WERI-Rb-1 (cell line): ENCODE measurements at regions not wholly inside any gene's neighbourhood (a gene's known extent, or its start where the extent isn't known, plus 50 kb on each side); places are given as distances from the start of the nearest gene placed in this dataset.
A peak's percentile ranks its signal among the peaks of the same experiment; 100 is the strongest.

Experiments
- DNase-seq: peaks from one replicate; pipeline ENCODE4 v3.0.0-alpha.2; 2020
- H3K27ac ChIP-seq: fragments of 250-450 bp; sonication (Bioruptor Pico); 2 replicates; pipeline ENCODE4 v1.5.1; 2020; ENCODE audit warnings: mild to moderate bottlenecking, moderate library complexity
- H3K27me3 ChIP-seq: fragments of 250-450 bp; sonication (Bioruptor Pico); 2 replicates; pipeline ENCODE4 v1.5.1; 2021; ENCODE audit warnings: mild to moderate bottlenecking, low read depth, moderate library complexity; ENCODE audit not compliant: insufficient read depth, severe bottlenecking
- H3K36me3 ChIP-seq: fragments of 250-450 bp; sonication (Bioruptor Pico); 2 replicates; pipeline ENCODE4 v1.5.1; 2020; ENCODE audit warnings: mild to moderate bottlenecking, moderate library complexity
- H3K4me3 ChIP-seq: 2 replicates; pipeline ENCODE4 v1.5.1; 2011; ENCODE audit warnings: low read depth, mild to moderate bottlenecking, control low read depth, low read length
- H3K9me3 ChIP-seq: fragments of 250-450 bp; sonication (Bioruptor Pico); 2 replicates; pipeline ENCODE4 v1.5.1; 2021; ENCODE audit warnings: mild to moderate bottlenecking, moderate library complexity; ENCODE audit not compliant: severe bottlenecking
- TF ChIP-seq, protein P1 (sequence below): IDR thresholded peaks from 2 replicates; pipeline ENCODE4 v1.5.1; 2011; ENCODE audit warnings: low read depth, mild to moderate bottlenecking, control low read depth, inconsistent platforms, low read length

- TF ChIP-seq, protein P1, sequence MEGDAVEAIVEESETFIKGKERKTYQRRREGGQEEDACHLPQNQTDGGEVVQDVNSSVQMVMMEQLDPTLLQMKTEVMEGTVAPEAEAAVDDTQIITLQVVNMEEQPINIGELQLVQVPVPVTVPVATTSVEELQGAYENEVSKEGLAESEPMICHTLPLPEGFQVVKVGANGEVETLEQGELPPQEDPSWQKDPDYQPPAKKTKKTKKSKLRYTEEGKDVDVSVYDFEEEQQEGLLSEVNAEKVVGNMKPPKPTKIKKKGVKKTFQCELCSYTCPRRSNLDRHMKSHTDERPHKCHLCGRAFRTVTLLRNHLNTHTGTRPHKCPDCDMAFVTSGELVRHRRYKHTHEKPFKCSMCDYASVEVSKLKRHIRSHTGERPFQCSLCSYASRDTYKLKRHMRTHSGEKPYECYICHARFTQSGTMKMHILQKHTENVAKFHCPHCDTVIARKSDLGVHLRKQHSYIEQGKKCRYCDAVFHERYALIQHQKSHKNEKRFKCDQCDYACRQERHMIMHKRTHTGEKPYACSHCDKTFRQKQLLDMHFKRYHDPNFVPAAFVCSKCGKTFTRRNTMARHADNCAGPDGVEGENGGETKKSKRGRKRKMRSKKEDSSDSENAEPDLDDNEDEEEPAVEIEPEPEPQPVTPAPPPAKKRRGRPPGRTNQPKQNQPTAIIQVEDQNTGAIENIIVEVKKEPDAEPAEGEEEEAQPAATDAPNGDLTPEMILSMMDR = no peak
These were observed 1356.2 kb downstream of the MAT2B start for GRCh38 chr5:164861610-164862009.

GRCh38 chr5:164868761-164869160 is 1363.3 kb downstream of the MAT2B start:
- peak; percentile 23 for DNase-seq
- no peak overlapping the region for H3K4me3 ChIP-seq

More at GRCh38 chr5:164861610-164862009, 1356.2 kb downstream of the MAT2B start:
- H3K27ac ChIP-seq = peak overlapping the region; percentile 77
- DNase-seq = no peak
- no peaks in the 10 kb centered on the region for H3K9me3 ChIP-seq
- no peaks in the 10 kb centered on the region for H3K27me3 ChIP-seq
- no peaks in the 10 kb centered on the region for H3K36me3 ChIP-seq
- H3K4me3 ChIP-seq = no peak overlapping the region

DNA sequence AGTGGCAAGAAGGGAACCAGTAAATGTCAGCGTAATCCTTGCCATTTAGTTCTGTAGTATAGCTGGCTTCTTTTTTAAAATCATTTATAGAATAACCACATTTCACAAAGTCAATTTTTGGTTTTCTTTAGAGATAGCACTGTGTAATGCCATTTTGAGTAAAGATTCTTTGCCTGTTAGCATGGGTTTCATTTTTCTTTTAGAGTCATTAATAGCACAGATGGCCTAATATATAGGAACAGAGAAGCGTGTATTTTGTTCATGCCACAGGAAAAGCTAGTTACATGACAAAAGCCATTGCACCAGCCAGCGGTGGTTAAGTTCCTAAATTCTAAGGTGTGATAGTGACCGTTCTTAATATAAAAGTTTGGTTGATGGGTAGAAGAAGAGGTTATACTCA is 1363.9 kb downstream of the MAT2B start:
- H3K27ac ChIP-seq = no peak overlapping the region
- no peak for DNase-seq
- TF ChIP-seq, protein P1 = no peak
- H3K9me3 ChIP-seq = no peaks in the 10 kb centered on the region
- H3K4me3 ChIP-seq = no peak overlapping the region
- H3K27me3 ChIP-seq = no peaks in the 10 kb centered on the region
- no peaks in the 10 kb centered on the region for H3K36me3 ChIP-seq

More at GRCh38 chr5:164868761-164869160, 1363.3 kb downstream of the MAT2B start:
- no peaks in the 10 kb centered on the region for H3K9me3 ChIP-seq
- no peaks in the 10 kb centered on the region for H3K27me3 ChIP-seq
- TF ChIP-seq, protein P1 = no peak
- no peaks in the 10 kb centered on the region for H3K36me3 ChIP-seq
- H3K27ac ChIP-seq = no peak overlapping the region

DNA sequence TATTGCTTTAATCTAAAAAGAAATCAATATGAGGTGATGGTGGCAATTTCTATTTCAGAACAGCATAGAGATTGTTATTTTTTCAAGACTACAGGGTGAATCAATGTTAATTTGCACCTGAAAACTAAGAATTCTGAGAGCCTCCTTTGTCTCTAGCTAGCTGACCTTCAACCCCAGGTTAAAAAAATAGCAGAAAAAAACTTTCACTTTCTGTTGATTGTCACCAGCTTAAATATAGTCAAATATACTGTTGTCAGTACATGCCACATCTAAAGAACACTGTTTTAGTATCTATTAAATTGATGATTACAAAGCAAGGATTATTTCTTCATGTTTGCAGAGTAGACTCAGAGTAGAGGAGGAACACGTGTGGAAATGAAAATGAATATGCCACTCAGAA is 1371.4 kb downstream of the MAT2B start:
- no peaks in the 10 kb centered on the region for H3K9me3 ChIP-seq
- H3K27ac ChIP-seq = no peak overlapping the region
- no peaks in the 10 kb centered on the region for H3K27me3 ChIP-seq
- H3K36me3 ChIP-seq = no peaks in the 10 kb centered on the region
- TF ChIP-seq, protein P1 = no peak
- no peak overlapping the region for H3K4me3 ChIP-seq
- DNase-seq = no peak

DNA sequence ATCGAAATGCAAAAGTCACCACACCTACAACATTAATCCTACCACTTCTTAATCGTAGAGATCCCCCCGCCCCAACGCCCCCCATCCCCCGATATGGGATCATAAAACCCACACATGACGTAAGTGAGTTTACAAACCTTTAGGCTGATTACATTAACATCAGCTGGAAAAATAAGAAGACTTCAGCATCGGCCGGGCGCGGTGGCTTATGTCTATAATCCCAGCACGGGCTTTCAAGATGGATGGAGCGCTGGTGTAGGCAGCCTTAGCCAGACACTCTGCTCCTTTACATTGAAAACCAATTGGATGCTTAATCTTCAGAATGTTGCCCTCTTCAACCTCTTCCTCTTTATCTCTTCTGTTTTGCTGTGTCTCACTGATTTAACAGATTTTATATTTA is 1376.0 kb downstream of the MAT2B start:
- Histone ChIP-seq H3K27me3 (no peaks in the 10 kb centered on the region), H3K9me3 (no peaks in the 10 kb centered on the region), H3K27ac (no peak overlapping the region), H3K4me3 (no peak overlapping the region), H3K36me3 (no peaks in the 10 kb centered on the region)
- TF ChIP-seq, protein P1 = no peak
- peak; percentile 70 for DNase-seq

DNA sequence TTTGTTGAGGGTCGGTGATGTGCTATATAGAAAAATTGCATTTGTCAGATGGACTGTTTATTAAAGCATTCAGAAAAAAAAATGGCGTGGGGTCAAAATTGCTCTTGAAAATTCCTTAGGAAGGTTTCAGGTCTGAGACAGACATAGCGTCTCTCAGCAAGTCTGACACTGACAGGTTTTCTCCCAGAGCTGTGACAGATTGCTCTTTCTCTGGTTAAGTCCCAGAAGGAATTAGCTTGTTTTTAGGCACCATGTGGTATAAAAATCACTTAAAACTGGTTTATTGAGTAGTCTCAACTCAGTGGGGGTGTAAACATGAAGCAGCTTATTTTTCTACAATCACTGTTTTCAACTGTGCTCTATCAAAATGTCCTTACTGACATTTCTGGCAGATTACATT is 1379.8 kb downstream of the MAT2B start:
- DNase-seq = peak; percentile 46
- H3K4me3 ChIP-seq = no peak overlapping the region; the same call in 1 of the 2 replicates

More for the DNA sequence above, 1379.8 kb downstream of the MAT2B start:
- TF ChIP-seq, protein P1 = no peak
- H3K9me3 ChIP-seq = no peaks in the 10 kb centered on the region
- no peaks in the 10 kb centered on the region for H3K36me3 ChIP-seq
- peak overlapping the region; percentile 60 for H3K27ac ChIP-seq
- no peaks in the 10 kb centered on the region for H3K27me3 ChIP-seq
